Esophagus muscularis mucosa (tissue), 4 donors: ENCODE measurements at regions not wholly inside any gene's neighbourhood (a gene's known extent, or its start where the extent isn't known, plus 50 kb on each side); places are given as distances from the start of the nearest gene placed in this dataset.

ENCODE experiments used
- EP300 ChIP-seq: sonication (generic); formaldehyde crosslinking; IDR thresholded peaks from one replicate; pipeline ENCODE4 v1.6.1; 2017; ENCODE audit warnings: antibody characterized with exemption
- POLR2AphosphoS5 ChIP-seq, 2 donors: sonication (generic); formaldehyde crosslinking; IDR thresholded peaks; one replicate each; pipeline ENCODE4 v1.6.1; 2017; ENCODE audit warnings: antibody characterized with exemption in 2 of 2
- TF ChIP-seq, protein P1 (sequence below), 3 experiments: fragments of 200-600 bp in 2 of 3; fragments of 450-650 bp in 1 of 3; sonication (generic) in 2 of 3; IDR thresholded peaks; one replicate each; pipeline ENCODE4 v1.5.1; 2017 to 2019; ENCODE audit warnings: antibody characterized with exemption in 3 of 3, mild to moderate bottlenecking in 2 of 3, moderate library complexity in 1 of 3

DNA sequence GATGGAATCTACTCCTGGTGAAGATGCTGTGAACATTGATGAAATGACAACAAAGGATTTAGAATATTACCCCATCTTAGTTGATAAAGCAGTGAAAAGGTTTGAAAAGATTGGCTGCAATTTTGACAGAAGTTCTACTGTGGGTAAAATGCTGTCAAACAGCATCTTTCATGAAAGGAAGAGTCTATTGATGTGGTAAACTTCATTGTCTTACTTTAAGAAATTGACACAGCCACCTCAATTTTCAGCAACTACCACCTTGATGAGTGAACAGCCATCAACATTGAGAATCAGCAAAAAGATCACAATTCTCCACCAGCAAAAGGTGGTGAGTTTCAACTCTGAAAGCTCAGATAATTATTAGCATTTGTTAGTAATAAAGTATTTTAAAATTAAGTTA, 310.3 kb upstream of the RBMS1 start:
- TF ChIP-seq, protein P1, sequence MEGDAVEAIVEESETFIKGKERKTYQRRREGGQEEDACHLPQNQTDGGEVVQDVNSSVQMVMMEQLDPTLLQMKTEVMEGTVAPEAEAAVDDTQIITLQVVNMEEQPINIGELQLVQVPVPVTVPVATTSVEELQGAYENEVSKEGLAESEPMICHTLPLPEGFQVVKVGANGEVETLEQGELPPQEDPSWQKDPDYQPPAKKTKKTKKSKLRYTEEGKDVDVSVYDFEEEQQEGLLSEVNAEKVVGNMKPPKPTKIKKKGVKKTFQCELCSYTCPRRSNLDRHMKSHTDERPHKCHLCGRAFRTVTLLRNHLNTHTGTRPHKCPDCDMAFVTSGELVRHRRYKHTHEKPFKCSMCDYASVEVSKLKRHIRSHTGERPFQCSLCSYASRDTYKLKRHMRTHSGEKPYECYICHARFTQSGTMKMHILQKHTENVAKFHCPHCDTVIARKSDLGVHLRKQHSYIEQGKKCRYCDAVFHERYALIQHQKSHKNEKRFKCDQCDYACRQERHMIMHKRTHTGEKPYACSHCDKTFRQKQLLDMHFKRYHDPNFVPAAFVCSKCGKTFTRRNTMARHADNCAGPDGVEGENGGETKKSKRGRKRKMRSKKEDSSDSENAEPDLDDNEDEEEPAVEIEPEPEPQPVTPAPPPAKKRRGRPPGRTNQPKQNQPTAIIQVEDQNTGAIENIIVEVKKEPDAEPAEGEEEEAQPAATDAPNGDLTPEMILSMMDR (IDR thresholded peaks at IDR 0.05) = no peak
- TF ChIP-seq POLR2AphosphoS5 (IDR thresholded peaks at IDR 0.05) (no peak), EP300 (no peak)
